GM10248 (cell line): ENCODE measurements at regions not wholly inside any gene's neighbourhood (a gene's known extent, or its start where the extent isn't known, plus 50 kb on each side); places are given as distances from the start of the nearest gene placed in this dataset.

Experiments used
- CTCF ChIA-PET: fragments of 300-600 bp; sonication (Branson Sonifier 250); formaldehyde crosslinking; extraction: SDS; loops from one replicate; lab custom pipeline; 2021; ENCODE audit warnings: antibody characterized with exemption; lab: Yijun Ruan, JAX
- POLR2A ChIA-PET: fragments of 350-650 bp; sonication (Branson Sonifier 250); formaldehyde crosslinking; extraction: SDS; loops from one replicate; lab custom pipeline; 2020; ENCODE audit warnings: antibody characterized with exemption; lab: Yijun Ruan, JAX
- DNase-seq: peaks from one replicate; pipeline ENCODE4 v3.0.0; 2012; ENCODE audit errors: extremely low spot score
- TF ChIP-seq, protein P1 (sequence below): IDR thresholded peaks from 2 replicates; pipeline ENCODE4 v1.5.1; 2012; ENCODE audit warnings: mild to moderate bottlenecking, low read depth; ENCODE audit errors: extremely low read depth, missing control alignments, control extremely low read depth

DNA sequence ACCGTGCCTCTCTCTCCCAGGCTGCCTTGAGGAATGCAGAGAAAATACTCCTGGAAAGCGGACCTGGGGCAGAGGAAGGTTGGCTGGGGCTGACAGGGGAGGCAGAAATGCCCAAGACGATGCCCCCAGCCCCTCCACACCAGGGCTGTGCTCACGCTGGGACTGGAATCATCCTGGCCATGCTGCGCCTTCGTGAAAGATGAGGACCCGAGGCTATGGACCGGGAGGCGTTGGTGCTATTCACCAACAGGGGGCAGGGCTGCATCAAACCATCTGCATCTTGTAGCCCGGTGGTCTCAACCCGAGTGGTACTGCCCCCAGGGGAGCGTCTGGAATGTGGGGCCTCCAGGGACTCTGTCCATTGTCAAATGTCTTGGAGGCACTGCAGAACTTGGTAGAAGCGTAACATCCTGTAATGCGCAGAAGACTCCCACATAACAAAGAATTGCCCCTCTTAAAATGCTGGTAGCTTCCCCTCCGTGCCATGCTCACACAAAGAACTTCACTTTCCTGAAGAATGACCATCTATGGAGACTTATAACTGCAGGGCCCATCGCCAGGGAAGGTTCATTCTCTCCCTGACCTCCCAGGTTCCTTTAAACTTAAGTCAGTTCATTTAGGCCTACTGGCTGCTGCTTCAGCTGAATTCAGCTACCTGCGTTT is 251.2 kb downstream of the RRAGC start:
- TF ChIP-seq, protein P1, sequence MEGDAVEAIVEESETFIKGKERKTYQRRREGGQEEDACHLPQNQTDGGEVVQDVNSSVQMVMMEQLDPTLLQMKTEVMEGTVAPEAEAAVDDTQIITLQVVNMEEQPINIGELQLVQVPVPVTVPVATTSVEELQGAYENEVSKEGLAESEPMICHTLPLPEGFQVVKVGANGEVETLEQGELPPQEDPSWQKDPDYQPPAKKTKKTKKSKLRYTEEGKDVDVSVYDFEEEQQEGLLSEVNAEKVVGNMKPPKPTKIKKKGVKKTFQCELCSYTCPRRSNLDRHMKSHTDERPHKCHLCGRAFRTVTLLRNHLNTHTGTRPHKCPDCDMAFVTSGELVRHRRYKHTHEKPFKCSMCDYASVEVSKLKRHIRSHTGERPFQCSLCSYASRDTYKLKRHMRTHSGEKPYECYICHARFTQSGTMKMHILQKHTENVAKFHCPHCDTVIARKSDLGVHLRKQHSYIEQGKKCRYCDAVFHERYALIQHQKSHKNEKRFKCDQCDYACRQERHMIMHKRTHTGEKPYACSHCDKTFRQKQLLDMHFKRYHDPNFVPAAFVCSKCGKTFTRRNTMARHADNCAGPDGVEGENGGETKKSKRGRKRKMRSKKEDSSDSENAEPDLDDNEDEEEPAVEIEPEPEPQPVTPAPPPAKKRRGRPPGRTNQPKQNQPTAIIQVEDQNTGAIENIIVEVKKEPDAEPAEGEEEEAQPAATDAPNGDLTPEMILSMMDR, result peak; percentile 60
- POLR2A ChIA-PET, result no interaction called here
- CTCF ChIA-PET, result interaction anchor here (0.7 to 1.9 kb wide), 4 partner anchors 13 to 358 kb away, joined by 3 to 10 read pairs (median 3); no protein-coding TSS in a partner anchor
- DNase-seq, result peak; percentile 65

DNA sequence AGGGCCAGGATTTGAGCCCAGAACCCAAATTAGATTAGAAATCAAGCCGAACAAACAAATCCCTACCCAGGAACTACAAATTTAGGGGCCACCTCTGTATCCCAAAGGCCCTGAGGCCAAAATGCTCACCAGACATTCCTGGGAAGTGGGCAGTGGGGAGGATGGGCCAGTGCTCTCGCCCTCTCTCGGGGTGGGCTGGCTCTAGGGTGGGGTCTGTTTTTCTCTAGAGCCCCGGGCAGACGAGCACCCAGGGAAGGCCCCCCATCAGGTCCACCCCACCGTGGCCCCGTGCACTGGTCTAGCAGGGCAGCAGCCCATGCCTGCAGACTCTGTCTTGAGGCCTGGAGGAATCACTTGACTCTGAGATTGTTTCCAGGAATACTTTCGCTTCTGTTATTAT is 252.0 kb downstream of the RRAGC start:
- DNase-seq, result no peak
- TF ChIP-seq, protein P1, result no peak
- ChIA-PET POLR2A (no interaction called here), CTCF (interaction anchor here (1.0 kb wide), 1 partner anchor 211 kb away, joined by 3 read pairs; no protein-coding TSS in a partner anchor)

GRCh38 chr1:38605063-38605462 is 254.5 kb downstream of the RRAGC start:
- POLR2A ChIA-PET, result no interaction called here
- DNase-seq, result no peak
- TF ChIP-seq, protein P1, result no peak
- CTCF ChIA-PET, result interaction anchor here (1.0 kb wide), 1 partner anchor 17 kb away, joined by 3 read pairs; no protein-coding TSS in a partner anchor

DNA sequence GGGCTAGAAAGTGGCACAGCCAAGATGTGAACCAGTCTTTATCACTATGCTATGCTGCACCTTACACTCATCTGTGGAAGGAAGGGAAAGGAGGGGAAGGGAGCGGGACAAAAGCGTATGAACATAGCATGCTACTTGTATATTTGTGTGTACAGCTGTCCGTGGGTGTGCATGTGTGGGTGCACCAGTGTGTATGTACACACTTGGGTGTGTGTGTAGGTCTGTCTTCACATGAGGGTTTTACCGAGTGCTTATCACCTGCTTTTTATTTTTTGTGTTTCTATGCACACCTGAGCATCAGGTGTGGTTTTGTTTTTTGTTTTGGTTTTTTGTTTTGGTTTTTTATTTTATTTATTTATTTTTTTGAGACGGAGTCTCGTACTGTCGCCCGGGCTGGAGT is 255.7 kb downstream of the RRAGC start:
- CTCF ChIA-PET, result interaction anchor here (1.3 kb wide), 2 partner anchors 231 to 498 kb away, joined by 3 read pairs; no protein-coding TSS in a partner anchor

DNA sequence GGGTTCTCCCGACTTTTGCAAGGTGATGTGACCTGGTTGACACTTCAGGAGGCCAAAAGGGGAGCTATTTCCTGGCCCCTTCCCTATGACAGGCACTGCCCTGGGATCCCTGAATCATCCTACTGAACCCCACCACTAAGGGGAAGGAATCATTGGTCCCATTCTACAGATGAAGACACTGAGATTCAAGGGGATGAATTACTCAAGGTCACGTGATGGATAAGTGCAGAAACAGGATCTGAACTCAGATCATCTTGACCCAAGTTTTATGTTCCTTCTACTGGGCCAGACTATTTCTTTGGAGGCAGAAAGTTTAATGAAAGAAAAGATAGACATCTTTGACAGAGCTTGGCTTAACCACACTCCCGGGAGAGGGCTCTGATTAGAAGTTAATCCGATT is 258.7 kb downstream of the RRAGC start:
- no peak for DNase-seq
- TF ChIP-seq, protein P1, result no peak
- POLR2A ChIA-PET, result no interaction called here
- CTCF ChIA-PET, result no interaction called here

More for the DNA sequence above, 255.7 kb downstream of the RRAGC start:
- DNase-seq, result no peak
- POLR2A ChIA-PET, result no interaction called here
- TF ChIP-seq, protein P1, result no peak

GRCh38 chr1:38600286-38600685 is 259.3 kb downstream of the RRAGC start:
- POLR2A ChIA-PET, result no interaction called here
- TF ChIP-seq, protein P1, result no peak
- CTCF ChIA-PET, result no interaction called here
- no peak for DNase-seq

GRCh38 chr1:38598118-38598517 is 261.5 kb downstream of the RRAGC start:
- CTCF ChIA-PET, result no interaction called here
- POLR2A ChIA-PET, result no interaction called here
- no peak for DNase-seq
- TF ChIP-seq, protein P1, result no peak
